ENCODE measurements at regions not wholly inside any gene's neighbourhood (a gene's known extent, or its start where the extent isn't known, plus 50 kb on each side); places are given as distances from the start of the nearest gene placed in this dataset.
"Not testable (repeated sequence)": the region's sequence is repeated elsewhere in the genome, so short reads cannot be mapped to it uniquely, and the experiment has no call there.

GRCh38 chr5:158233735-158234322 is 374.9 kb upstream of the CLINT1 start:
- no peaks in the 10 kb centered on the region for H3K36me3 Mint-ChIP-seq (ENCODE audit: unreplicated experiment)
- H3K27me3 Mint-ChIP-seq (ENCODE audit: unreplicated experiment), result no peaks in the 10 kb centered on the region
- no peak overlapping the region for H3K27ac Mint-ChIP-seq (ENCODE audit: unreplicated experiment)
- no peak overlapping the region for H3K4me3 Mint-ChIP-seq (ENCODE audit: unreplicated experiment)
- H3K9me3 Mint-ChIP-seq (ENCODE audit: unreplicated experiment), result no peaks in the 10 kb centered on the region
- TF ChIP-seq CTCF (IDR thresholded peaks at IDR 0.05; ENCODE audit: partially characterized antibody, unreplicated experiment), result no peak
- peaks cover 7% of the 10 kb centered on the region for H3K4me1 Mint-ChIP-seq (ENCODE audit: low read depth, unreplicated experiment)
- no peak for DNase-seq

- not testable (repeated sequence) for H3K4me3 Mint-ChIP-seq (ENCODE audit: unreplicated experiment); H3K27ac Mint-ChIP-seq (ENCODE audit: unreplicated experiment); H3K36me3 Mint-ChIP-seq (ENCODE audit: unreplicated experiment); DNase-seq; H3K27me3 Mint-ChIP-seq (ENCODE audit: unreplicated experiment); H3K9me3 Mint-ChIP-seq (ENCODE audit: unreplicated experiment); H3K4me1 Mint-ChIP-seq (ENCODE audit: low read depth, unreplicated experiment)
Observed at GRCh38 chr5:158227314-158227713, 368.4 kb upstream of the CLINT1 start.

GRCh38 chr5:158226496-158226895 is 367.6 kb upstream of the CLINT1 start:
- Mint-ChIP-seq H3K4me3 (ENCODE audit: unreplicated experiment) (no peak overlapping the region), H3K9me3 (ENCODE audit: unreplicated experiment) (peaks cover 2% of the 10 kb centered on the region), H3K36me3 (ENCODE audit: unreplicated experiment) (no peaks in the 10 kb centered on the region), H3K27ac (ENCODE audit: unreplicated experiment) (no peak overlapping the region), H3K4me1 (ENCODE audit: low read depth, unreplicated experiment) (peaks cover 2% of the 10 kb centered on the region), H3K27me3 (ENCODE audit: unreplicated experiment) (no peaks in the 10 kb centered on the region)
- TF ChIP-seq CTCF (IDR thresholded peaks at IDR 0.05; ENCODE audit: partially characterized antibody, unreplicated experiment), result no peak
- no peak for DNase-seq

GRCh38 chr5:158224253-158224652 is 365.3 kb upstream of the CLINT1 start:
- Mint-ChIP-seq H3K36me3 (ENCODE audit: unreplicated experiment) (no peaks in the 10 kb centered on the region), H3K4me3 (ENCODE audit: unreplicated experiment) (no peak overlapping the region), H3K4me1 (ENCODE audit: low read depth, unreplicated experiment) (peaks cover 2% of the 10 kb centered on the region), H3K27me3 (ENCODE audit: unreplicated experiment) (no peaks in the 10 kb centered on the region), H3K9me3 (ENCODE audit: unreplicated experiment) (peaks cover 2% of the 10 kb centered on the region), H3K27ac (ENCODE audit: unreplicated experiment) (no peak overlapping the region)
- no peak for TF ChIP-seq CTCF (IDR thresholded peaks at IDR 0.05; ENCODE audit: partially characterized antibody, unreplicated experiment)
- no peak for DNase-seq

GRCh38 chr5:158223054-158223600 is 364.2 kb upstream of the CLINT1 start:
- DNase-seq, result no peak
- peaks cover 2% of the 10 kb centered on the region for H3K4me1 Mint-ChIP-seq (ENCODE audit: low read depth, unreplicated experiment)
- no peak overlapping the region for H3K4me3 Mint-ChIP-seq (ENCODE audit: unreplicated experiment)
- no peaks in the 10 kb centered on the region for H3K27me3 Mint-ChIP-seq (ENCODE audit: unreplicated experiment)
- TF ChIP-seq CTCF (IDR thresholded peaks at IDR 0.05; ENCODE audit: partially characterized antibody, unreplicated experiment), result no peak
- no peak overlapping the region for H3K27ac Mint-ChIP-seq (ENCODE audit: unreplicated experiment)
- no peaks in the 10 kb centered on the region for H3K36me3 Mint-ChIP-seq (ENCODE audit: unreplicated experiment)
- H3K9me3 Mint-ChIP-seq (ENCODE audit: unreplicated experiment), result no peaks in the 10 kb centered on the region

All from glutamatergic neuron (in vitro differentiated cells).